ENCODE measurements at regions not wholly inside any gene's neighbourhood (a gene's known extent, or its start where the extent isn't known, plus 50 kb on each side); places are given as distances from the start of the nearest gene placed in this dataset.

DNA sequence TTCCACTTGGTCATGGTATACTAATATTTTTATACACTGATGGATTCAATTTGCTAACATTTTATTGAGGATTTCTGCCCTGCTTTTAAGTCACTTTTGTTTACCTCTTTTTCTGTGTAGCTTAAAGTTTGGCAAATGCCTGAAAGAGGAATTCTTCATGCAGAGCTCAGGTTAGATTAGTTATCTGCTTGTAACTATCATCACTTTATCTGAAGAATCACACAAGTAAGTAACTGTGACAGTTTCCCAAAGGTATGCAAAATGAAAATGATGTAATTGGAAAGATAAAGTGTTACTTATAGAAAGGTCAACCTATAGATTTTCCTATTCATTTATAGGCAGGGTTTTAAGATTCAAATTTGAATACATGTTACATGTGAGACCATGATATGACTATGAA lies 188.8 kb upstream of the ACTBL2 start:
- H3K4me3 Mint-ChIP-seq = no peak overlapping the region

DNA sequence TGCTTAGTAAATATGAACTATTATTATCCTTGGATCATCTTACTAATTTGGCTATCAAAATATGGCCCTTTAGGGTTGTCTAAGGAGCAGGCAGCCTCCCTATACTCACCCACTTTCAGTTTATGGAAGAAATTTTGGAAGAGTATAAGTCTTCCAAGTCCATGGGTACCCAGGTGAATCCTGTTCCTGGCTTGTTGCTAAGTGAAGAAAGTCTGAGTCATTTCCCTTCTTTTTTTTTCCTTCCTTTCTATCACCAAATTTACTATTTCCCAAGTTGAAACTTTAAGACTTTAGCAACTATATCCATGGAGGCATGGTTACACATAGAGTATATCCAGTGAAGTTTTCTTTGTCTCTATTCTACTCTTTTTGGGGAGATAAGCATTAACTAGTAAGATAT lies 184.0 kb upstream of the ACTBL2 start:
- H3K4me3 Mint-ChIP-seq = no peak overlapping the region
- peaks cover 14% of the 10 kb centered on the region for H3K27me3 Mint-ChIP-seq
- no peaks in the 10 kb centered on the region for H3K4me1 Mint-ChIP-seq
- DNase-seq = no peak
- H3K9me3 Mint-ChIP-seq = no peaks in the 10 kb centered on the region
- no peak overlapping the region for H3K27ac Mint-ChIP-seq
- no peaks in the 10 kb centered on the region for H3K36me3 Mint-ChIP-seq

More for the DNA sequence above, 188.8 kb upstream of the ACTBL2 start:
- Mint-ChIP-seq H3K36me3 (no peaks in the 10 kb centered on the region), H3K9me3 (no peaks in the 10 kb centered on the region), H3K27me3 (peaks cover 3% of the 10 kb centered on the region), H3K27ac (no peak overlapping the region), H3K4me1 (no peaks in the 10 kb centered on the region)
- no peak for DNase-seq

- DNase-seq = no peak
- no peak overlapping the region for H3K4me3 Mint-ChIP-seq
- no peak overlapping the region for H3K27ac Mint-ChIP-seq
- no peaks in the 10 kb centered on the region for H3K4me1 Mint-ChIP-seq
- no peaks in the 10 kb centered on the region for H3K36me3 Mint-ChIP-seq
- H3K9me3 Mint-ChIP-seq = no peaks in the 10 kb centered on the region
- peaks cover 14% of the 10 kb centered on the region for H3K27me3 Mint-ChIP-seq
Measured at GRCh38 chr5:57665146-57665936, 182.7 kb upstream of the ACTBL2 start.

- no peaks in the 10 kb centered on the region for H3K36me3 Mint-ChIP-seq
- H3K4me1 Mint-ChIP-seq = no peaks in the 10 kb centered on the region
- H3K9me3 Mint-ChIP-seq = no peaks in the 10 kb centered on the region
- no peak overlapping the region for H3K27ac Mint-ChIP-seq
- no peak overlapping the region for H3K4me3 Mint-ChIP-seq
- H3K27me3 Mint-ChIP-seq = peaks cover 17% of the 10 kb centered on the region
- DNase-seq = no peak
Measured at GRCh38 chr5:57664700-57665099, 182.1 kb upstream of the ACTBL2 start.

DNA sequence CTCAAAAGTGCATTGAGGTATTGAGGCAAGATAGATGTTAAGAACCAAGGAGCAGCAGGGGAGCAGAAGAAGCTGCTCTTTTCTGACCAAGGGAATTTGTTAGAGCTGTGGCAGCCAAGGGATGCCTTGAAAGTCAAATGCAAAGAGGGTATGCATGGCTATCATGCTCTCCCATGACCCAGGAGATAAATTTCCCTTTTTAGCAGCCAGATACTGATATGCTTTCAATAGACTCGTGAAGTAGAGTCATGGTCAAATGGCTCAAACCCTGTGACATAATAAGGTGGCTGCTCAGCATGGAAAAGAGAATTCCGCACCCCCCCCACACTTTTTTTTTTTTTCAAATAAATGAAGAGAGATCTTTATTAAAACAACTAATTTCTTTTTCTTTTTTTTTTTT lies 180.9 kb upstream of the ACTBL2 start:
- H3K9me3 Mint-ChIP-seq = no peaks in the 10 kb centered on the region
- no peak overlapping the region for H3K4me3 Mint-ChIP-seq
- H3K27ac Mint-ChIP-seq = no peak overlapping the region
- DNase-seq = no peak
- H3K36me3 Mint-ChIP-seq = no peaks in the 10 kb centered on the region
- no peaks in the 10 kb centered on the region for H3K4me1 Mint-ChIP-seq
- peaks cover 21% of the 10 kb centered on the region for H3K27me3 Mint-ChIP-seq

GRCh38 chr5:57662991-57663390 lies 180.4 kb upstream of the ACTBL2 start:
- no peak overlapping the region for H3K4me3 Mint-ChIP-seq
- no peak overlapping the region for H3K27ac Mint-ChIP-seq
- DNase-seq = no peak
- peaks cover 21% of the 10 kb centered on the region for H3K27me3 Mint-ChIP-seq
- H3K36me3 Mint-ChIP-seq = no peaks in the 10 kb centered on the region
- no peaks in the 10 kb centered on the region for H3K4me1 Mint-ChIP-seq
- no peaks in the 10 kb centered on the region for H3K9me3 Mint-ChIP-seq

DNA sequence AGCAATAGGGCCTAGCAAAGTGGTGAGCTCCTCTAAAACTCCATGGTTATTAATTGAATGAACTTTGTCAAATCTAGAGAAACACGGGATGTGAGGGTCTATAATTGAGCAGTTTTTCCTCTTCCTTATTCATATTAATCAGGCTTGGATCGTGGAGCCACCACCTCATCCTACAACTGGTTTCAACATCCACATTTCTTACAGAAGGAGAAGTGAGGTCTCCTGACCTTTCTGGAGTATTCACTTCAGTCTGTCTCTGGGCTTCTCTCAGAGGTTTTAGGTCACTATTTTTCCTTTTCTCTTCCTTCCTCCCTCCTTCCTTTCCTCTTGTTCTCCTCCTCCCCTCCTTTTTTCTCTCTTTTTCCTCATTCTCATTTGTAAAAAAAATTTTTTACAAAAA lies 177.3 kb upstream of the ACTBL2 start:
- Mint-ChIP-seq H3K36me3 (no peaks in the 10 kb centered on the region), H3K9me3 (no peaks in the 10 kb centered on the region), H3K27ac (no peak overlapping the region), H3K4me1 (no peaks in the 10 kb centered on the region), H3K4me3 (no peak overlapping the region), H3K27me3 (peaks cover 12% of the 10 kb centered on the region)
- no peak for DNase-seq

- Mint-ChIP-seq H3K9me3 (no peaks in the 10 kb centered on the region), H3K36me3 (no peaks in the 10 kb centered on the region), H3K4me1 (no peaks in the 10 kb centered on the region), H3K27me3 (peaks cover 16% of the 10 kb centered on the region), H3K27ac (no peak overlapping the region), H3K4me3 (no peak overlapping the region)
- no peak for DNase-seq
Measured at GRCh38 chr5:57658018-57658417, 175.4 kb upstream of the ACTBL2 start.

DNA sequence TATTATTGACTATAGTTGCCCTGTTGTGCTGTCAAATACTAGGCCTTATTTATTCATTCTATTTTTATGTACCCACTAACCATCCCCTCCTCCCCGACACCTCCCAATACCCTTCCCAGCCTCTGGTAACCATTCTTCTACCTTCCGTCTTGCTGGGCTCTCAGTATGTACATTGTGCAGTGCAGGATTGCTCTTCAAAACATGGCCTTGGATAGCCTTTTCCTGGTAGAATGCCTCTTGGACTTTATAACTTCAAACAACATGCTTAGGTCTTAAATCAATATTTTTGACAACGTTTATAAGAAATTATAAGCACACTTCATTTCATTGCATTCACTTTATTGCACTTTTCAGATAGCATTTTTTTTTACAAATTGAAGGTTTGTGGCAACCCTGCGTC lies 172.6 kb upstream of the ACTBL2 start:
- Mint-ChIP-seq H3K36me3 (no peaks in the 10 kb centered on the region), H3K27ac (no peak overlapping the region), H3K4me1 (no peaks in the 10 kb centered on the region), H3K27me3 (peaks cover 19% of the 10 kb centered on the region), H3K9me3 (no peaks in the 10 kb centered on the region), H3K4me3 (no peak overlapping the region)
- DNase-seq = no peak

GRCh38 chr5:57653636-57654290 lies 171.2 kb upstream of the ACTBL2 start:
- no peak for DNase-seq
- Mint-ChIP-seq H3K27me3 (peaks cover 19% of the 10 kb centered on the region), H3K27ac (no peak overlapping the region), H3K4me1 (no peaks in the 10 kb centered on the region), H3K4me3 (no peak overlapping the region), H3K9me3 (peaks cover 4% of the 10 kb centered on the region), H3K36me3 (no peaks in the 10 kb centered on the region)

- Mint-ChIP-seq H3K27ac (no peak overlapping the region), H3K4me1 (no peaks in the 10 kb centered on the region)
- no peak for DNase-seq
Measured at GRCh38 chr5:57651127-57651526, 168.5 kb upstream of the ACTBL2 start.

DNA sequence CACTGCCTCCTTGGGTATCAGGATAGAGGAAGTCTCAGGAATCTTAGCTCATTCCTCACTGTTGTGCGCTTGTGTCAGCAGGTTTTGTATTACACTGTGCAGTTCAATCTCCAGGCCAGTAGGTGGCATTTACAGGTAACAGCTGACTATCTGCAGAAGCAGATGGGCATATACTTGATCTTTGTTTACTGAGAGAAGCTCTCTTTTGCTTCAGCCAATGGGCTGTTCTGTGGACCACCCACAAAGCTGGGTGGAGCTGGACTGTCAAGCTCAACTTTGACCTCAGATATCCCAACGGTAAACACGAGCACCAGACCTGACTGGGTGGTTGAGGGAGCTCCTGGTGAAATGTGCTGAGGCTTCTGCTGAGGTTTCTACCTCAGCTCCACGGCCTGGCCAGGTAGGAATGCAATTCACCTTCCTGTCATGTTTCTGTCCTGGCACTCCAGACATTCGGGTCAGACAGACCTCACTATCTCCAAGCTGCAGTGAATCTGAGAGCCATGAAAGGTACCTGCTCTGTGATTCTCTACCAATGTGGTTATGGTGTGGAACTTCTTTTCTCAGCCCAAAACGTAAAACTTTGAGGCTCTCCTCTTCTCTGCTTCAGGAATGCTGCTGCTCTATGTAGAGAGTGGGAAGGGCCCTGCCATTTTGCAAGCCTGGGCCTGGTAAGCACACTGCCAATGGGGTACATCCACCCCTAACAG lies 167.9 kb upstream of the ACTBL2 start:
- H3K27ac Mint-ChIP-seq = no peak overlapping the region
- DNase-seq = no peak
- H3K36me3 Mint-ChIP-seq = no peaks in the 10 kb centered on the region

More at GRCh38 chr5:57651127-57651526, 168.5 kb upstream of the ACTBL2 start:
- H3K9me3 Mint-ChIP-seq = peaks cover 7% of the 10 kb centered on the region
- H3K36me3 Mint-ChIP-seq = no peaks in the 10 kb centered on the region
- H3K27me3 Mint-ChIP-seq = peaks cover 30% of the 10 kb centered on the region
- no peak overlapping the region for H3K4me3 Mint-ChIP-seq

DNA sequence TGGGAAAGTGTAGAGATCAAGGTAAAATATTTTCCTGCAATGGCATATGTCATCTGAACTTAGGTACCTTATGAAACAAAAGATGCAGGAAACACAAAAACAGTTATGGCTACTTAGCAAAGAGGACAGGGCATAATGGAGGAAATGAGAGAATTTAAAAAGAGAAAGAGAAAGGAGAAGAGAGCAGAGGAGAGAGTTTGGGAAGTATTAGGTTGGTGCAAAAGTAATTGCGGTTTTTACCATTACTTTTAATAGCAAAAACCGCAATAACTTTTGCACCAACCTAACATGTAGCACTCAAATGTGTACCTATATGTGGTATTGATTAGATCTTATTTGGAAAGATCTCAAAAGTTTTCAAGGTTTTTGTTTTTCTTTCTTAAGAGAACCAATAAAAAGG lies 160.1 kb upstream of the ACTBL2 start:
- no peak overlapping the region for H3K27ac Mint-ChIP-seq
- H3K4me3 Mint-ChIP-seq = no peak overlapping the region
- no peaks in the 10 kb centered on the region for H3K4me1 Mint-ChIP-seq
- no peaks in the 10 kb centered on the region for H3K36me3 Mint-ChIP-seq
- no peak for DNase-seq
- peaks cover 12% of the 10 kb centered on the region for H3K27me3 Mint-ChIP-seq
- H3K9me3 Mint-ChIP-seq = no peaks in the 10 kb centered on the region

More for the DNA sequence above, 167.9 kb upstream of the ACTBL2 start:
- Mint-ChIP-seq H3K4me3 (no peak overlapping the region), H3K27me3 (peaks cover 36% of the 10 kb centered on the region), H3K4me1 (no peaks in the 10 kb centered on the region), H3K9me3 (peaks cover 7% of the 10 kb centered on the region)

GRCh38 chr5:57642066-57642465 lies 159.5 kb upstream of the ACTBL2 start:
- H3K9me3 Mint-ChIP-seq = no peaks in the 10 kb centered on the region
- DNase-seq = no peak
- no peak overlapping the region for H3K27ac Mint-ChIP-seq
- H3K36me3 Mint-ChIP-seq = no peaks in the 10 kb centered on the region
- H3K27me3 Mint-ChIP-seq = peaks cover 11% of the 10 kb centered on the region
- no peak overlapping the region for H3K4me3 Mint-ChIP-seq
- H3K4me1 Mint-ChIP-seq = no peaks in the 10 kb centered on the region

- H3K4me1 Mint-ChIP-seq = no peaks in the 10 kb centered on the region
- H3K36me3 Mint-ChIP-seq = no peaks in the 10 kb centered on the region
- DNase-seq = no peak
- H3K9me3 Mint-ChIP-seq = peaks cover 2% of the 10 kb centered on the region
- H3K27ac Mint-ChIP-seq = no peak overlapping the region
- no peaks in the 10 kb centered on the region for H3K27me3 Mint-ChIP-seq
- H3K4me3 Mint-ChIP-seq = no peak overlapping the region
Measured at GRCh38 chr5:57635146-57635777, 152.7 kb upstream of the ACTBL2 start.
